Breast epithelium (tissue), 4 donors: ENCODE measurements at regions not wholly inside any gene's neighbourhood (a gene's known extent, or its start where the extent isn't known, plus 50 kb on each side); places are given as distances from the start of the nearest gene placed in this dataset.

ENCODE experiments used
- DNase-seq, 2 donors: peaks; one replicate each; pipeline ENCODE4 v3.0.0-alpha.2; 2019; ENCODE audit warnings: low spot score in 2 of 2
- H3K27ac ChIP-seq, 2 donors: fragments of 200-600 bp; sonication (generic) in 1 of 2; one replicate each; pipeline ENCODE4 v1.5.1; 2016 to 2019; ENCODE audit warnings: mild to moderate bottlenecking in 1 of 2
- H3K27me3 ChIP-seq, 2 donors: fragments of 200-600 bp; sonication (generic) in 1 of 2; one replicate each; pipeline versions ENCODE4 v1.5.1 to v1.6.0; 2017 to 2019; ENCODE audit warnings: control low read depth in 1 of 2, mild to moderate bottlenecking in 1 of 2
- H3K36me3 ChIP-seq: fragments of 200-600 bp; one replicate; pipeline ENCODE4 v1.5.1; 2019
- H3K4me1 ChIP-seq, 2 donors: fragments of 200-600 bp; sonication (generic); one replicate each; pipeline ENCODE4 v1.5.1; 2016 to 2019; ENCODE audit warnings: control low read depth in 1 of 2
- H3K4me3 ChIP-seq, 3 donors: fragments of 200-600 bp; sonication (generic); 1 replicate in 2 of 3; 2 replicates in 1 of 3; pipeline ENCODE4 v1.5.1; 2016 to 2019; ENCODE audit warnings: mild to moderate bottlenecking in 3 of 3, moderate library complexity in 2 of 3
- H3K9me3 ChIP-seq, 2 donors: fragments of 200-600 bp; sonication (generic) in 1 of 2; one replicate each; pipeline ENCODE4 v1.5.1; 2016 to 2019; ENCODE audit warnings: control low read depth in 1 of 2
- CTCF ChIP-seq, 3 donors: fragments of 450-650 bp; IDR thresholded peaks; one replicate each; pipeline ENCODE4 v1.5.1; 2016 to 2017; ENCODE audit warnings: antibody characterized with exemption in 3 of 3, mild to moderate bottlenecking in 3 of 3, moderate library complexity in 3 of 3
- POLR2A ChIP-seq: fragments of 450-650 bp; IDR thresholded peaks from one replicate; pipeline ENCODE4 v1.6.1; 2016; ENCODE audit warnings: antibody characterized with exemption, mild to moderate bottlenecking, moderate library complexity
- POLR2AphosphoS5 ChIP-seq, 3 donors: sonication (generic); formaldehyde crosslinking; IDR thresholded peaks; one replicate each; pipeline ENCODE4 v1.6.1; 2017; ENCODE audit warnings: antibody characterized with exemption in 3 of 3
- intact Hi-C: fragments of 100-400 bp; cut with DNase I; formaldehyde crosslinking; loops from one replicate; pipeline ENCODE4 v1.15.1; 2023; ENCODE audit warnings: low total_unique reads

GRCh38 chr4:161303551-161303950 lies 860.2 kb downstream of the FSTL5 start:
- intact Hi-C loops, result no loop called here
- H3K27me3 ChIP-seq, result no peaks in the 10 kb centered on the region
- peaks cover 12 to 18% of the 10 kb centered on the region in 2 donors for H3K9me3 ChIP-seq
- no peak for DNase-seq
- no peak overlapping the region for H3K27ac ChIP-seq
- no peaks in the 10 kb centered on the region for H3K4me1 ChIP-seq
- no peak for TF ChIP-seq CTCF (IDR thresholded peaks at IDR 0.05)
- no peak for TF ChIP-seq POLR2AphosphoS5 (IDR thresholded peaks at IDR 0.05)
- no peak for TF ChIP-seq POLR2A
- no peak overlapping the region for H3K4me3 ChIP-seq
- H3K36me3 ChIP-seq, result no peaks in the 10 kb centered on the region

GRCh38 chr4:161291222-161291621 lies 872.6 kb downstream of the FSTL5 start:
- Histone ChIP-seq H3K27me3 (no peaks in the 10 kb centered on the region), H3K4me3 (no peak overlapping the region), H3K9me3 (peaks cover 4 to 23% of the 10 kb centered on the region in 2 donors), H3K36me3 (no peaks in the 10 kb centered on the region), H3K27ac (no peak overlapping the region), H3K4me1 (no peaks in the 10 kb centered on the region)
- no peak for TF ChIP-seq CTCF (IDR thresholded peaks at IDR 0.05)
- no peak for TF ChIP-seq POLR2AphosphoS5 (IDR thresholded peaks at IDR 0.05)
- TF ChIP-seq POLR2A, result no peak
- intact Hi-C loops, result no loop called here
- DNase-seq, result no peak

DNA sequence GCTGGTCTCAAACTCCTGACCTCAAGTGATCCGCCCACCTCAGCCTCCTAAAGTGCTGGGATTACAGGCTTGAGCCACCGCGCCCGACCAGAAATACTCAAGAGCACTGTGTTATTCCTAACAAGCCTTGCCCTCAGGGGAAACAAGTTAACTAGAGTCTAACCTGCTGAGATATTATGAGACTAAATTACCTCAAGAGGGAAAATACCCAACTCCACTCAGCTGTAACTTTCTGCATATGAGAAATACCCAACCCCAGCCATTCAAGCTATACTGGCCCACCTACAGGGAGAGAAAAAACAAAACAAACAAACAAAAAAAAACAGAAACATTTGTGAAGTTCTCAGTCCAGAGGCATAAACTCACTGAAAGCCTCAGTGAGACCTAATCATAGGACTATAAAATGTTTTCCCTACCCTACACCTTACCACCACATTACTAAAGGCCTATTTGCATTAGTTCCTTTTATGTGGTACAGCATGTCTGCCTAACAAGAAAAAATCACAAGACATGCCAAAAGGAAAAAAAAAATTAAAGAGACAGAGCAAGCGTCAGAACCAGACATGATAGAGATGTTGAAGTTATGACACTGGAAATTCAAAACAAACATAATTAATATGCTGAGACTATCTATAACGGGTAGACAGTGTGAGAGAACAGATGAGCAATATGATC lies 876.0 kb downstream of the FSTL5 start:
- H3K4me3 ChIP-seq, result no peak overlapping the region
- intact Hi-C loops, result no loop called here
- peaks cover 4 to 23% of the 10 kb centered on the region in 2 donors for H3K9me3 ChIP-seq
- TF ChIP-seq POLR2AphosphoS5 (IDR thresholded peaks at IDR 0.05) (no peak), CTCF (IDR thresholded peaks at IDR 0.05) (no peak), POLR2A (no peak)
- H3K27ac ChIP-seq, result no peak overlapping the region
- no peaks in the 10 kb centered on the region for H3K27me3 ChIP-seq
- no peaks in the 10 kb centered on the region for H3K36me3 ChIP-seq
- DNase-seq, result no peak
- no peaks in the 10 kb centered on the region for H3K4me1 ChIP-seq

DNA sequence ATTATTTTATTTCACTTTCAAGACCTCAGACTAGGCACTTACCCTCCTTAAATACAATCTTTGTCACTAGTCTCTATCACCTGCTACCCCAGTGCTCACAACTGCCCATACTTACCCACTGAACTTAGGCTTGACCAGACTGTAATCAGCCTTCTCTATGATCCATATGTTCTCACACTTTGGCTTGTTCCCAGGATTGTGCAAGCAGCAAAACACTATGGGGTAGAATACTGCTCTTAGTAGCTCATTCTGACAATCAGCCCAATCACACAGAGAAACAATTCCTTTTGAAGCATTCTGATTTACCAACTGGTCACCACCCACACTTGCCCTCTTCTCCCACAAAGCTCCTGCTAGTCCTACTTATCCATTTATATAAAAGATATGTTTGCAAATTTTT lies 878.3 kb downstream of the FSTL5 start:
- DNase-seq, result no peak
- no peaks in the 10 kb centered on the region for H3K36me3 ChIP-seq
- H3K4me3 ChIP-seq, result no peak overlapping the region
- no peak for TF ChIP-seq CTCF (IDR thresholded peaks at IDR 0.05)
- TF ChIP-seq POLR2AphosphoS5 (IDR thresholded peaks at IDR 0.05), result no peak
- no peak for TF ChIP-seq POLR2A
- H3K27me3 ChIP-seq, result no peaks in the 10 kb centered on the region
- intact Hi-C loops, result no loop called here
- peaks cover 4 to 5% of the 10 kb centered on the region in 2 donors for H3K9me3 ChIP-seq
- H3K4me1 ChIP-seq, result no peaks in the 10 kb centered on the region
- no peak overlapping the region for H3K27ac ChIP-seq

DNA sequence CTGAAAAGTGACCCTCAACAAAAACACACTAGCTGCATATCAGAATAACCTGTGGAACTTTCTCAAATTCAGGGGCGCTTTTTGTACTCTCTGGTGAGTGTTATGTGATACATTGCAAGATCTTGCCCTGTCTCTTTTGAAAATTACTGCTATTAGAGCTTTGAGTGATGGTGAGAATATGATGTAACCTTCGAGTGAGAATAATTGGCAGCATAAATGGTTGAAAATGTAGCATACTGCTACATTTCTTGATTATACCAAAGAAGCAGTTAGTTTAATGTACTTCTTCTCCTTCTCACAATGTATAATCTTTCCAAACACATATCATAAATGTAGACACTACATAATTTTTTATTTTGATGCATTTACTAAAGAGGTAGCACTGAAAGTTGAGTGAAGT lies 882.9 kb downstream of the FSTL5 start:
- no peak overlapping the region for H3K4me3 ChIP-seq
- intact Hi-C loops, result no loop called here

More for the DNA sequence above, 882.9 kb downstream of the FSTL5 start:
- H3K36me3 ChIP-seq, result no peaks in the 10 kb centered on the region
- DNase-seq, result no peak
- H3K27me3 ChIP-seq, result no peaks in the 10 kb centered on the region
- no peaks in the 10 kb centered on the region for H3K4me1 ChIP-seq
- H3K9me3 ChIP-seq, result peaks cover 4 to 8% of the 10 kb centered on the region in 2 donors
- TF ChIP-seq POLR2AphosphoS5 (IDR thresholded peaks at IDR 0.05), result no peak
- TF ChIP-seq POLR2A, result no peak
- no peak for TF ChIP-seq CTCF (IDR thresholded peaks at IDR 0.05)
- H3K27ac ChIP-seq, result no peak overlapping the region
